ENCODE measurements at regions not wholly inside any gene's neighbourhood (a gene's known extent, or its start where the extent isn't known, plus 50 kb on each side); places are given as distances from the start of the nearest gene placed in this dataset.

DNA sequence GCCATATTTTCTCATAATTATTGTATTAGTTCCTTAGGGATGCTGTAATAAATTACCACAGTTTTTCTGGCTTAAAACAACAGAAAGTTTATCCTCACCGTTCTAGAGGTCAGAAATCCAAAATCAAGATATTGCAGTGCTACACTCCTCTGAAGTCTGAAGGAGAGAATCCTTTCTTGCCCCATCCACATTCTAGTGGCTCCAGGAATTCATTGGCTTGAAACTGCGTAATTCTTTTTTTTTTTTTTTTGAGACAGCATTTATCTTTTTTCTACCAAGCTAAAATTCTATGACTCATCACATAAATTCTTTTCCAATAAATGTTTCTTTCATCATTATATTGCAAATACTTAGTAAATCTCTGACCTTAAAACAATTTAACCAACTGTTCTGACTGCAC is 451.0 kb upstream of the RGS18 start:
- ATAC-seq (no peak), DNase-seq (ENCODE audit: low spot score) (no peak)
- Mint-ChIP-seq H3K4me3 (no peak overlapping the region), H3K27ac (no peak overlapping the region), H3K9me3 (no peaks in the 10 kb centered on the region), H3K36me3 (no peaks in the 10 kb centered on the region), H3K4me1 (no peaks in the 10 kb centered on the region), H3K27me3 (ENCODE audit: low read depth) (no peaks in the 10 kb centered on the region)
- ChIA-PET POLR2A (no interaction called here), CTCF (no interaction called here)
- no peak for TF ChIP-seq ZNF671 (CRISPR knock-in tag; IDR thresholded peaks at IDR 0.05)
- TF ChIP-seq, protein P1, sequence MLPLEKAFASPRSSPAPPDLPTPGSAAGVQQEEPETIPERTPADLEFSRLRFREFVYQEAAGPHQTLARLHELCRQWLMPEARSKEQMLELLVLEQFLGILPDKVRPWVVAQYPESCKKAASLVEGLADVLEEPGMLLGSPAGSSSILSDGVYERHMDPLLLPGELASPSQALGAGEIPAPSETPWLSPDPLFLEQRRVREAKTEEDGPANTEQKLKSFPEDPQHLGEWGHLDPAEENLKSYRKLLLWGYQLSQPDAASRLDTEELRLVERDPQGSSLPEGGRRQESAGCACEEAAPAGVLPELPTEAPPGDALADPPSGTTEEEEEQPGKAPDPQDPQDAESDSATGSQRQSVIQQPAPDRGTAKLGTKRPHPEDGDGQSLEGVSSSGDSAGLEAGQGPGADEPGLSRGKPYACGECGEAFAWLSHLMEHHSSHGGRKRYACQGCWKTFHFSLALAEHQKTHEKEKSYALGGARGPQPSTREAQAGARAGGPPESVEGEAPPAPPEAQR (CRISPR knock-in tag; IDR thresholded peaks at IDR 0.05) = no peak
- TF ChIP-seq, protein P2, sequence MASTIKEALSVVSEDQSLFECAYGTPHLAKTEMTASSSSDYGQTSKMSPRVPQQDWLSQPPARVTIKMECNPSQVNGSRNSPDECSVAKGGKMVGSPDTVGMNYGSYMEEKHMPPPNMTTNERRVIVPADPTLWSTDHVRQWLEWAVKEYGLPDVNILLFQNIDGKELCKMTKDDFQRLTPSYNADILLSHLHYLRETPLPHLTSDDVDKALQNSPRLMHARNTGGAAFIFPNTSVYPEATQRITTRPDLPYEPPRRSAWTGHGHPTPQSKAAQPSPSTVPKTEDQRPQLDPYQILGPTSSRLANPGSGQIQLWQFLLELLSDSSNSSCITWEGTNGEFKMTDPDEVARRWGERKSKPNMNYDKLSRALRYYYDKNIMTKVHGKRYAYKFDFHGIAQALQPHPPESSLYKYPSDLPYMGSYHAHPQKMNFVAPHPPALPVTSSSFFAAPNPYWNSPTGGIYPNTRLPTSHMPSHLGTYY (CRISPR knock-in tag; IDR thresholded peaks at IDR 0.05) = no peak
- no peak for TF ChIP-seq E2F5 (CRISPR knock-in tag; IDR thresholded peaks at IDR 0.05)
- no peak for TF ChIP-seq MYBL2 (CRISPR knock-in tag; IDR thresholded peaks at IDR 0.05)
- TF ChIP-seq HMGA2 (CRISPR knock-in tag; IDR thresholded peaks at IDR 0.05) = no peak
- no peak for TF ChIP-seq GTF2I (CRISPR knock-in tag; conservative IDR thresholded peaks at IDR 0.05)
- TF ChIP-seq FOXP1 (CRISPR knock-in tag; IDR thresholded peaks at IDR 0.05; ENCODE audit: borderline replicate concordance) = no peak
- no peak for TF ChIP-seq GABPB1 (CRISPR knock-in tag; IDR thresholded peaks at IDR 0.05)
- no peak for TF ChIP-seq RELA (CRISPR knock-in tag; IDR thresholded peaks at IDR 0.05; ENCODE audit: borderline replicate concordance)
- no peak for TF ChIP-seq ARID4B (CRISPR knock-in tag; IDR thresholded peaks at IDR 0.05; ENCODE audit: borderline replicate concordance)
- TF ChIP-seq NFATC4 (CRISPR knock-in tag; IDR thresholded peaks at IDR 0.05) = no peak
- no peak for TF ChIP-seq ETV6 (CRISPR knock-in tag; IDR thresholded peaks at IDR 0.05)
- TF ChIP-seq, protein P3, sequence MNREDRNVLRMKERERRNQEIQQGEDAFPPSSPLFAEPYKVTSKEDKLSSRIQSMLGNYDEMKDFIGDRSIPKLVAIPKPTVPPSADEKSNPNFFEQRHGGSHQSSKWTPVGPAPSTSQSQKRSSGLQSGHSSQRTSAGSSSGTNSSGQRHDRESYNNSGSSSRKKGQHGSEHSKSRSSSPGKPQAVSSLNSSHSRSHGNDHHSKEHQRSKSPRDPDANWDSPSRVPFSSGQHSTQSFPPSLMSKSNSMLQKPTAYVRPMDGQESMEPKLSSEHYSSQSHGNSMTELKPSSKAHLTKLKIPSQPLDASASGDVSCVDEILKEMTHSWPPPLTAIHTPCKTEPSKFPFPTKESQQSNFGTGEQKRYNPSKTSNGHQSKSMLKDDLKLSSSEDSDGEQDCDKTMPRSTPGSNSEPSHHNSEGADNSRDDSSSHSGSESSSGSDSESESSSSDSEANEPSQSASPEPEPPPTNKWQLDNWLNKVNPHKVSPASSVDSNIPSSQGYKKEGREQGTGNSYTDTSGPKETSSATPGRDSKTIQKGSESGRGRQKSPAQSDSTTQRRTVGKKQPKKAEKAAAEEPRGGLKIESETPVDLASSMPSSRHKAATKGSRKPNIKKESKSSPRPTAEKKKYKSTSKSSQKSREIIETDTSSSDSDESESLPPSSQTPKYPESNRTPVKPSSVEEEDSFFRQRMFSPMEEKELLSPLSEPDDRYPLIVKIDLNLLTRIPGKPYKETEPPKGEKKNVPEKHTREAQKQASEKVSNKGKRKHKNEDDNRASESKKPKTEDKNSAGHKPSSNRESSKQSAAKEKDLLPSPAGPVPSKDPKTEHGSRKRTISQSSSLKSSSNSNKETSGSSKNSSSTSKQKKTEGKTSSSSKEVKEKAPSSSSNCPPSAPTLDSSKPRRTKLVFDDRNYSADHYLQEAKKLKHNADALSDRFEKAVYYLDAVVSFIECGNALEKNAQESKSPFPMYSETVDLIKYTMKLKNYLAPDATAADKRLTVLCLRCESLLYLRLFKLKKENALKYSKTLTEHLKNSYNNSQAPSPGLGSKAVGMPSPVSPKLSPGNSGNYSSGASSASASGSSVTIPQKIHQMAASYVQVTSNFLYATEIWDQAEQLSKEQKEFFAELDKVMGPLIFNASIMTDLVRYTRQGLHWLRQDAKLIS (CRISPR knock-in tag; IDR thresholded peaks at IDR 0.05; ENCODE audit: borderline replicate concordance) = no peak
- TF ChIP-seq, protein P4, sequence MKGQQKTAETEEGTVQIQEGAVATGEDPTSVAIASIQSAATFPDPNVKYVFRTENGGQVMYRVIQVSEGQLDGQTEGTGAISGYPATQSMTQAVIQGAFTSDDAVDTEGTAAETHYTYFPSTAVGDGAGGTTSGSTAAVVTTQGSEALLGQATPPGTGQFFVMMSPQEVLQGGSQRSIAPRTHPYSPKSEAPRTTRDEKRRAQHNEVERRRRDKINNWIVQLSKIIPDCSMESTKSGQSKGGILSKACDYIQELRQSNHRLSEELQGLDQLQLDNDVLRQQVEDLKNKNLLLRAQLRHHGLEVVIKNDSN (CRISPR knock-in tag; IDR thresholded peaks at IDR 0.05) = no peak
- TF ChIP-seq ZNF263 (CRISPR knock-in tag; IDR thresholded peaks at IDR 0.05; ENCODE audit: low read depth) = no peak
